ENCODE measurements at regions not wholly inside any gene's neighbourhood (a gene's known extent, or its start where the extent isn't known, plus 50 kb on each side); places are given as distances from the start of the nearest gene placed in this dataset.

- TF ChIP-seq CTCF (IDR thresholded peaks at IDR 0.05) (no peak), POLR2A (IDR thresholded peaks at IDR 0.05) (no peak)
These were observed 2786.5 kb downstream of the RPIA start for GRCh38 chr2:91477731-91478672.

Data from esophagus squamous epithelium (tissue), 4 donors.